HuH-7.5 (cell line): ENCODE measurements at regions not wholly inside any gene's neighbourhood (a gene's known extent, or its start where the extent isn't known, plus 50 kb on each side); places are given as distances from the start of the nearest gene placed in this dataset.
"Not testable (repeated sequence)": the region's sequence is repeated elsewhere in the genome, so short reads cannot be mapped to it uniquely, and the experiment has no call there.

Experiments
- DNase-seq: peaks from one replicate; pipeline ENCODE4 v3.0.0; 2011; ENCODE audit warnings: low spot score

GRCh38 chrX:122196343-122196742 is 987.7 kb upstream of the GRIA3 start:
- DNase-seq, result no peak

DNA sequence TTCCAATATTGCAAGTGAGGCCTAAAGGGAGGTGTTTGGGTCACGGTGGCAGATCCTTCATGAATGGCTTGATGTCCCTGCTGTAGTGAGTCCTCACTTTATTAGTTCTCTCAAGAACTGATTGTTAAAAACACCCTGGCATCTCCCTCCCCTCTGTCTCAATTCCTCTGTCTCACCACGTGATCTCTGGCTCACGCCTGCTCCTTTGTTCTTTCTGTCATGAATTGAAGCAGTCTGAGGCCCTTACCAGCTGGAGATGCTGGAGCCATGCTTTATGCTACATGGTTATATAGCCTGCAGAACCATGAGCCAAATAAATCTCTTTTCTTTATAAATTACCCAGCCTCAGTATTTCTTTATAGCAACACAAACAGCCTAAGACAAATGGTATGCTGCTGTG is 980.7 kb upstream of the GRIA3 start:
- DNase-seq, result no peak

- no peak for DNase-seq
Observed at GRCh38 chrX:122218666-122219065, 965.4 kb upstream of the GRIA3 start.

DNA sequence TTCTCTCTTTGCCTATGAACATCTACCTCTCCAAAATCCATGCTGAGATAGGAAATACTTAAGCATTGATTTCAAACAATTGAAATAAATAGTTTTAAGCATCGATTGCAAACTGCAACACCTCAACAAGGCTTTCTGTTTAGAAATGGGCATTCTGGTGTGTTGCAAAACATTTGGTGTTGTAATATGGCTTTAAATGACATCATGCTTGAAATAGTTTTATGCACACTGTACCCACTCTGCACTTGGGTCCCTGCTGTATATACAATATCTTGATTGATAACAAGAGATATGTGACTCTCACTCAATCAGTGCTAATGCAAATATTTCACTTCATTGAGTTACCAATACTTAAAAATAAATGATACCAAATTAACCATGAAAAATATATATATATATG is 964.9 kb upstream of the GRIA3 start:
- no peak for DNase-seq

DNA sequence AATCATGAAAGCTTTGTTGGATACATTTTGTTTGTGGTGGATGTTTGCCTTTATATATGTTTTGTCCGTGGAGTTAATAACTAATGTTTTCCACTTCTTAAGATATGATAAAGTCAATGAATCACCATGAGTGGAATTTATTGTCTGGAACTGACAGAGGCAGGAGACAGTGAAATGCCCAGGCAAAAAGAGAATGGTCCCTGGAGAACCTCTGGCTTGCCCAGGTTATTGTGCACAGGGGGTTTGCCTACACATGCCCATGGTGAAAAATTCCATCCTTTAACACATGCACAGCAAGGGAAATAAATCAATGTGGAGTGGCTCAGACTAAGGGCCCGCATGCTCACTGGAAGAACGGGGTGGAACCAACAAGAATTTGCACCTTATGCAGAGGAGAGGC is 964.3 kb upstream of the GRIA3 start:
- no peak for DNase-seq

DNA sequence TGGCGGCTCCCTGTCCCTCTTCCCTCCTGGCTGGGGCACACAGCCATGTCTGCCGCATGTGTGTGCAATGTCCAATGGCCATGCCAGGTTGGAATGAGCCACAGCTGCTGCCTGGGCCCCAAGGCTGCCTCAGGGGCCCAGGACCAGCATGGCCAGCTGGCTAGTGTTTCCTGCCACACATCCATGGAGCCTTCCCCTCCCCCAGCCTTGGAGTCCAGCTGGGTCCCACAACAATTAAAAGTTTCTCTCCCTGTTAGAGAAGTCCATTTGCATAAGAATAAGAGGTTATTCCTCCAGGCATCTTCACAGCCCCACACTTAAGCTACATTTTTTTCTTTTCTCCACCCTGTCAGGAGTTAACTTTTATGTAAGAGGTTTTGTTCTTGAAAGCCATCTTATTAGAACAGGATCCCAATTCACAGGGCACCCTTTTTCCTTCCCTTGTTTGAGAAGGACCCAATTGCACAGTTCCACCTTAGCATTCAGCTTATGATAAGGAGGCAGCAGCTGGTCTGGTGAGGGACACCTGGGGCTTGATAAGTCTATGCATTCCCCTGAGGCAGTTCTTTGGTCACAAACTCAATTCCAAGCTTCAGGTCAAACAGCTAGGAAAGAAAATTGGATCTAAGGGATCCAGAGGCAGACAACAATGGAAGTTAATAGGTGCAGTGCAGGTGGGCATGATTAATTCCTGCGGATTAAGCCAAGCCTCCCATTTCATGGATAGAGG is 963.3 kb upstream of the GRIA3 start:
- DNase-seq, result no peak

- DNase-seq, result not testable (repeated sequence)
Observed at GRCh38 chrX:122221810-122222209, 962.3 kb upstream of the GRIA3 start.

DNA sequence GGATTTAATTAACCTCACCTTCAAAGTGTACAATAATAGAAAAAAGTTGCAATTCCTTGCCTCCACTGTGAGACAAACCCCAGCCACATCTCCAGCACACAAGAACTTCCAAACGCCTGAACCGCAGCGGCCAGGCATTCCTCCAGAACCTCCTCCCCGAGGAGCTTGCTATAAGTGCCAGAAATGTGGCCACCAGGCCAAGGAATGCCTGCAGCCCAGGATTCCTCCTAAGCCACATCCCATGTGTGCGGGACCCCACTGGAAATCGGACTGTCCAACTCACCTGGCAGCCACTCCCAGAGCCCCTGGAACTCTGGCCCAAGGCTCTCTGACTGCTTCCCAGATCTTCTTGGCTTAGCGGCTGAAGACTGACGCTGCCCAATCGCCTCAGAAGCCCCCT is 959.9 kb upstream of the GRIA3 start:
- DNase-seq, result not testable (repeated sequence)

GRCh38 chrX:122238801-122239200 is 945.3 kb upstream of the GRIA3 start:
- no peak for DNase-seq

GRCh38 chrX:122241959-122242358 is 942.1 kb upstream of the GRIA3 start:
- DNase-seq, result no peak

- DNase-seq, result no peak
Observed at GRCh38 chrX:122244080-122244479, 940.0 kb upstream of the GRIA3 start.

DNA sequence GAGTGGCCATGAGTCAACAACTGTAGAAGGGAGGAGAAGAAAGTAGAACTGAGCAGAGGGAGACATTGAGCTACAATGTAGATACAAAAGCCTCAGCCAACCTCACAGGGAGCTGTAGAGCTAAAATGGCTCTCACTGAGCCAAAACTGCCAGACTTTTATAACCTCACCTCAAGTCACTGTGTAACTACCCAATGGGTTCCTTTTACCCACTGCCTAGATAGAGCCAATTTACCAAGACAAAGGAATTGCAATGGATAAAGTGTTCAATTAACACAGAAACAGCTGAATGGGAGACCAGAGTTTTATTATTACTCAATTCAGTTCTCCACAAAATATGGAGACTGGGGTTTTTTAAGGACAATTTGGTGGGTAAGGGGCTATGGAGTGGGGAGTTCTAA is 938.9 kb upstream of the GRIA3 start:
- DNase-seq, result no peak

GRCh38 chrX:122245943-122246342 is 938.1 kb upstream of the GRIA3 start:
- no peak for DNase-seq

- DNase-seq, result no peak
Observed at GRCh38 chrX:122246937-122247336, 937.1 kb upstream of the GRIA3 start.

DNA sequence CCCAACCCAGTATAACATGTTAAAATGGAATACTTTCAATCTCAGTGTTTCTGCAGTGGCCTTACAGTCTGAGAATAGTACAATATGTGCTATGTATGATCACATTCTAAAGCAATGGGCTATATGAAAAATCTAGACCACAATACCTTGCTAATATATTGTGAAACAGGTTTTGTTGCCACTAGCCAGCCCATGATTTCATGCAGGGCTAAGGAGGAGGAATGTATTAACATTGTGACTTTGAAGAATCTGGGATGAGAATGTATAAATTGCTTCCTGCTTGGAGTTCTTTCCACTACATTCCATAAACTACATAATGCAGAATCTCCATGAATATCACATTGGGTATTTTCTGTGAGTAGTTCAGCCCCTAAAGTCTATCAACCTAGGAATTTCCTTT is 935.4 kb upstream of the GRIA3 start:
- no peak for DNase-seq

DNA sequence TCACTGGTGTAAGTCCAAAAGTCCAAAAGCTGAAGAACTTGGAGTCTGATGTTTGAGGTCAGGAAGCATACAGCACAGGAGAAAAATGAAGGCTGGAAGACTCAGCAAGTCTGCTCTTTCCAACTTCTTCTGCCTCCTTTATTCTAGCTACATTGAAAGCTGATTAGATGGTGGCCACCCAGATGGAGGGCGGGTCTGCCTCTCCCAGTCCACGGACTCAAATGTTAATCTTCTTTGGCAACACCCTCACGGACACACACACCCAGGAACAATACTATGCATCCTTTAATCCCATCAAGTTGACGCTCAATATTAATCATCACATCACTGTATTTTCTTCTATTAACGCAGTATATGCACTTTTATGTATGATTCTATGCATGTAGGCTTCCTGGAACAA is 931.6 kb upstream of the GRIA3 start:
- no peak for DNase-seq

- DNase-seq, result no peak
Observed at GRCh38 chrX:122268353-122268752, 915.7 kb upstream of the GRIA3 start.

DNA sequence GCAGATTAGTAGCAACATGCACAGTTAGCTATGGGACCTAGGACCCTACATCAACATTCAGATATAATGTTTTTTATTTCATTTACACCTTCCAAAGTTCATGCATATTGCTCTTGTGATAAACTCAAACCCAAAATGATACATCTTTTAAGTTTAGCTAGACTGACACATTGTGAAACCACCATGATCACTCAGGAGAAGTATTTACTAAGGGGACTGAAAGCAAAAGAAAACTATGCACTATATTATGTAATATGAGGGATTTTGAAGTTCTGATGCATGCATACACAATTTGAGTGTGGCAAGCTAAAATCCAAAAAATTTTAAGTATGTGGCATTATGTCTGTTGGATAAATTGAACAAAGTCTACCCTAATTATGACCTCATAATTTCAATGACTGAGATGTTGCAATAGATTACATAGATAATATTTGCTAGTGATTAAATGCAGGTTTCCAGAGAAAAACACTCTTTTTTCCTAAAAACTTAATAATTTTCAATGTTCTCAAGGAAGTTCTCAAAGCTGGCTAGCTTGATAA is 914.8 kb upstream of the GRIA3 start:
- no peak for DNase-seq

GRCh38 chrX:122270809-122271494 is 913.1 kb upstream of the GRIA3 start:
- no peak for DNase-seq

GRCh38 chrX:122272011-122272410 is 912.1 kb upstream of the GRIA3 start:
- DNase-seq, result no peak

DNA sequence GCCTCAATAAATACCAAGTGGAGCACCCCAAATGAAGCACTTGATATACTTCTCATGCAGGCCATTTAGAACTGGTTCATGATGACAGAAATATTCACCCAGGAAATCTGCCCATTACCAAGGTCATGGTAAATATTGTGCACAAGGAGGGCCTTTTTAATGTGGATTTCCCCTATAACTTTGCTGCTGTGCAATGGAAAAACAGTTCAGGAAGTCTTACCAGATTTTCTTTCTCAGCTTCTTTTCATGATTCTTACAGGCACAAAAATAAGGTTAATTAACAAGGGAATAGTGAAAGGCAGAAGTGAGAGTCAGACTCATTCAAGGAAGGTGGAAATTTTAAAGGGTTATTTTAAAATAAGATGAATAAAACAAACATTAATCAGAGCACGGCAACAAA is 904.3 kb upstream of the GRIA3 start:
- no peak for DNase-seq

DNA sequence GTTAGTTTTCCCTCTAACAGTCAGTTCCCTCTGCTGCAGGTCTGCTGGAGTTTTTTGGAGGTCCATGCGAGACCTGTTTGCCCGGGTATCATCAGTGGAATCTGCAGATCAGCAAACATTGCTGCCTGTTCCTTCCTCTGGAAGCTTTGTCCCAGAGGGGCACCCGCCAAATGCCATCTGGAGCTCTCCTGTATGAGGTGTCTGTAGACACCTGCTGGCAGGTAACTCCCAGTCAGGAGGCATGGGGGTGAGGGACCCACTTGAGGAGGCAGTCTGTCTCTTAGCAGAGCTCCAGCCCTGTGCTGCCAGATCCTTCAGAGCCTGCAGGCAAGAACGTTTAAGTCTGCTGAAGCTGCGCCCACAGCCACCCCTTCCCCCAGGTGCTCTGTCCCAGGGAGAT is 884.3 kb upstream of the GRIA3 start:
- not testable (repeated sequence) for DNase-seq

DNA sequence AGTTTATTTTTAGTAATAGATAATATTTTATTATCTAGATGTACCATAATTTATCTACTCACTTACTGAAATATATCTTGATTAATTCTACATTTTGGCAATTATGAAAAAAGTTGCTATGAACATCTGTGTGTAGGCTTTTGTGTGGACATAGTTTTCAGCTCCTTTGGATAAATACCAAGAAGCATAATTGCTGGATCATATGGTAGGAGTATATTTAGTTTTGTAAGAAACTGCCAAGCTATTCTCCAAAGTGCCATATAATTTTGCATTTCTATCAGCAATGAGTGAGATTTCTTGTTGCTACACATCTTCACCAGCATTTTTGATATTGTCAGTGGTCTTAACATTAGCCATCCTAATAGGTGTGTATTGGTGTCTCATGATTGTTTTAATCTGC is 882.6 kb upstream of the GRIA3 start:
- DNase-seq, result no peak

DNA sequence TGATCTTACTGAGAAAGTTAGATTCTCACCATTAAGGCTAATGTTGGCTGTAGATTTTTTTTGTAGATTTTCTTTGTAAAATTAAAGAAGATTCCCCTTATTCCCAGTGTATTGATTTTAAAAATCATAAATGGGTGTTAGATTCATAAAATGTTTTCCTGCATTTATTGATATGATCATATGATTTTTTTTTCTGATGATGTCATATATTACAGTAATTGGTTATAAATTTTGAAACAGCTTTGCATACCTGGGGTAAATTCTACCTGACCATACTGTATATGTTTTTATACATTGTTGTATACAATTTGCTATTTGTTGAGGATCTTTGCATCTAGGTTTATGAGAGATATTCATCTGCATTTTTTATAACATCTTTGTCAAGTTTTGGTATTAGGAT is 880.3 kb upstream of the GRIA3 start:
- no peak for DNase-seq
